SK-N-SH (cell line): ENCODE measurements at regions not wholly inside any gene's neighbourhood (a gene's known extent, or its start where the extent isn't known, plus 50 kb on each side); places are given as distances from the start of the nearest gene placed in this dataset.
"Not testable (repeated sequence)": the region's sequence is repeated elsewhere in the genome, so short reads cannot be mapped to it uniquely, and the experiment has no call there.

Experiments used
- CTCF ChIA-PET: fragments of 300-600, 350-600 bp; formaldehyde crosslinking; extraction: SDS; loops from one replicate; lab custom pipeline; 2021; lab: Yijun Ruan, JAX
- POLR2A ChIA-PET: fragments of 350-600 bp; sonication (Branson Sonifier 250); formaldehyde crosslinking; extraction: SDS; loops from one replicate; lab custom pipeline; 2020; ENCODE audit warnings: antibody characterized with exemption, inconsistent platforms; lab: Yijun Ruan, JAX
- DNase-seq: peaks from one replicate; pipeline ENCODE4 v3.0.0; 2012
- H2AFZ ChIP-seq: fragments of 200-600 bp; sonication (generic); 2 replicates; pipeline ENCODE4 v1.8.1; 2016; ENCODE audit warnings: antibody characterized with exemption, mild to moderate bottlenecking, low read depth
- H3F3A ChIP-seq: fragments of 200-600 bp; sonication (generic); replicated peaks from 2 replicates; pipeline ENCODE3; 2016; ENCODE audit warnings: antibody characterized with exemption, mild to moderate bottlenecking; ENCODE audit not compliant: insufficient read depth
- H3K27ac ChIP-seq, 2 experiments: fragments of 200-500 bp in 1 of 2; fragments of 200-600 bp in 1 of 2; sonication (Bioruptor generic) in 1 of 2; sonication (generic), shearing (Covaris generic) in 1 of 2; 2 replicates each; pipeline versions ENCODE4 v1.5.1 to v1.6.1; 2014 to 2016; ENCODE audit warnings: low read depth in 2 of 2, inconsistent platforms in 1 of 2, low read length in 1 of 2, mild to moderate bottlenecking in 1 of 2, mixed read lengths in 1 of 2
- H3K27me3 ChIP-seq: fragments of 200-600 bp; sonication (generic), shearing (Covaris generic); 2 replicates; pipeline ENCODE4 v1.6.1; 2016; ENCODE audit warnings: mixed run types; ENCODE audit not compliant: insufficient read depth
- H3K36me3 ChIP-seq, 2 experiments: fragments of 200-500 bp in 1 of 2; fragments of 200-600 bp in 1 of 2; sonication (Bioruptor generic) in 1 of 2; sonication (generic) in 1 of 2; replicated peaks in 1 of 2; 2 replicates each; pipeline versions ENCODE3 to v1.5.1; 2014 to 2016; ENCODE audit warnings: low read length in 1 of 2, mild to moderate bottlenecking in 1 of 2; ENCODE audit not compliant: insufficient read depth in 2 of 2, control insufficient read depth in 1 of 2
- H3K4me1 ChIP-seq, 2 experiments: fragments of 200-500 bp in 1 of 2; fragments of 200-600 bp in 1 of 2; sonication (Bioruptor generic) in 1 of 2; sonication (generic), shearing (Covaris generic) in 1 of 2; 2 replicates each; pipeline versions ENCODE4 v1.5.1 to v1.6.1; 2014 to 2016; ENCODE audit warnings: low read depth in 1 of 2, low read length in 1 of 2, mixed run types in 1 of 2; ENCODE audit not compliant: insufficient read depth in 2 of 2, control insufficient read depth in 1 of 2
- H3K4me2 ChIP-seq: fragments of 200-600 bp; sonication (generic), shearing (Covaris generic); 2 replicates; pipeline ENCODE4 v1.6.1; 2017; ENCODE audit warnings: mixed run types
- H3K4me3 ChIP-seq, 2 experiments: fragments of 200-500 bp in 1 of 2; fragments of 200-600 bp in 1 of 2; sonication (Bioruptor generic) in 1 of 2; sonication (generic), shearing (Covaris generic) in 1 of 2; 2 replicates each; pipeline versions ENCODE4 v1.5.1 to v1.8.1; 2014 to 2016; ENCODE audit warnings: low read depth in 2 of 2, inconsistent platforms in 1 of 2, low read length in 1 of 2, mild to moderate bottlenecking in 1 of 2, mixed read lengths in 1 of 2, moderate library complexity in 1 of 2
- H3K79me2 ChIP-seq: fragments of 200-600 bp; sonication (generic); 2 replicates; pipeline ENCODE4 v1.8.1; 2017; ENCODE audit warnings: mild to moderate bottlenecking; ENCODE audit not compliant: insufficient read depth
- H3K9ac ChIP-seq: fragments of 200-600 bp; sonication (generic); 2 replicates; pipeline ENCODE4 v1.6.1; 2017; ENCODE audit warnings: mixed run types
- H3K9me2 ChIP-seq: fragments of 200-600 bp; sonication (generic); 2 replicates; pipeline ENCODE4 v1.6.1; 2017; ENCODE audit warnings: mixed run types
- H3K9me3 ChIP-seq: fragments of 200-600 bp; sonication (generic); 2 replicates; pipeline ENCODE4 v1.6.1; 2017; ENCODE audit warnings: mixed run types, mild to moderate bottlenecking, moderate library complexity
- H4K20me1 ChIP-seq: fragments of 200-600 bp; sonication (generic); 2 replicates; pipeline ENCODE4 v1.6.1; 2017; ENCODE audit warnings: mild to moderate bottlenecking, mixed run types; ENCODE audit not compliant: insufficient read depth
- WGBS: methylation state at CpG from one replicate; pipeline ENCODE4 v1.1.6; 2017; ENCODE audit warnings: low lambda C conversion rate; 5-methylcytosine and 5-hydroxymethylcytosine counted together

DNA sequence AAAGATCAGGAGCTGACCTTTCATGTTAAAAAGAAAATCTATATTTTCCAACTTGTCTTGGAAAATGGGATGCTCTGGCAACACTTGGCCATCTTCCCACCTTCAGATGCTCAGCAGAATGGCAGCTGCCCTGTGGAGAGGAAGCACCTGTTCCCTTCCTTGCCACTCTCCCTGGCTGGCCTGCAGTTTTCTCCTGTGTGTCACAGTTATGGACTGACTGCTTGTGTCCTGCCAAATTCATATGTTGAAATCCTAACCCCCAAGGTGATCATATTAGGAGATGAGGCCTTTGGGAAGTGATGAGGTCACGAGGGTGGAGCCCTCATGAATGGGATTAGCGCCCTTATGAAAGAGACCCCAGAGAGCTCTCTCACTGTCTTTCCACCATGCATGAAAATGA is 97.0 kb upstream of the PLGLB2 start:
- CTCF ChIA-PET, POLR2A ChIA-PET: not testable (repeated sequence)

DNA sequence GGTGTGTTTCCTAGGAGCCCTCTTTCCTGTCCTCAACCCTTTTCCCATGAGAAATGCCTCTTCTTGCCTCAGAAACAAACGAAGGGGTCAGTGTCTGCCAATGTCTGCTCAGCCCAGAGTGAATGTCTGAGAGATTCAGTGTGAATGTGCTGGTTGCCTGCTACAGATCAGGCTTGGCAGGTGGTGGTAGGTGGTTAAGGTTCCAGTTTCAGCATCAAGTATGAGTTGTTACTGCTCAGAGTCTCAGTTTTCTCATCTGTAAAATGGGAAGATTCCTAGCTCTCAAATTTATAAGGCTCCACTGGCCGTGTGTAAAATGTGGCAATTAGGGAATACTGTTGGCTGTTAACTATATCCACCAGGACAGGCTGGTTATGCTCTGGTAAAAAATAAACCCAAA is 96.3 kb upstream of the PLGLB2 start:
- H3K27ac ChIP-seq, H3K4me3 ChIP-seq, POLR2A ChIA-PET, CTCF ChIA-PET, H3K9me2 ChIP-seq, H3F3A ChIP-seq, H3K4me1 ChIP-seq, H3K36me3 ChIP-seq, H2AFZ ChIP-seq, H3K79me2 ChIP-seq, H3K9me3 ChIP-seq, H3K9ac ChIP-seq, H3K4me2 ChIP-seq, H4K20me1 ChIP-seq, H3K27me3 ChIP-seq, DNase-seq: not testable (repeated sequence)
- 70% methylated on average over 2 of the region's 2 CpGs for WGBS

More for the DNA sequence above, 97.0 kb upstream of the PLGLB2 start:
- not testable (repeated sequence) for H3K27me3 ChIP-seq, H3K4me3 ChIP-seq, H3K36me3 ChIP-seq, H3K79me2 ChIP-seq, H3F3A ChIP-seq, H3K4me2 ChIP-seq, H3K27ac ChIP-seq, H4K20me1 ChIP-seq, H3K4me1 ChIP-seq, H3K9me2 ChIP-seq, H3K9me3 ChIP-seq, DNase-seq, H2AFZ ChIP-seq, H3K9ac ChIP-seq
- no CpG with 5 or more reads among the region's 2 CpGs for WGBS

DNA sequence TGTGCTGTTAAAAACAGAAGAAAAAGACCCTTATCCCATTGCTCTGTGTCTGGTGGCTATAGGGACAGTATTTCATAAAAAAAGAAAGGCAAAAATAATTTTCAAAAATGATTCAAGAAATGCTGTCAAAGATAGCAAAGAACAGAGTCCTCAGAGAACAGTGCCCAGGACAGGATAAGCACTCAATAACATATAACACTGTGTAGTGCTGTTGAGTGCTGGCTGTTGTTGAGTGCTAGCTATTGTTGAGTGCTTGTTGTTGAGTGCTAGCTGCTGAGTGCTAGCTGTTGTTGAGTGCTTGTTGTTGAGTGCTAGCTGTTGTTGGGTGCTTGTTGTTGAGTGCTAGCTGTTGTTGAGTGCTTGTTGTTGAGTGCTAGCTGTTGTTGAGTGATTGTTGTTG is 94.5 kb upstream of the PLGLB2 start:
- H3K27me3 ChIP-seq, H3K4me1 ChIP-seq, H3K9me3 ChIP-seq, H2AFZ ChIP-seq, H3K27ac ChIP-seq, H3K9me2 ChIP-seq, POLR2A ChIA-PET, H3K4me3 ChIP-seq, H3K79me2 ChIP-seq, H4K20me1 ChIP-seq, H3F3A ChIP-seq, H3K36me3 ChIP-seq, DNase-seq, H3K9ac ChIP-seq, H3K4me2 ChIP-seq, CTCF ChIA-PET: not testable (repeated sequence)

DNA sequence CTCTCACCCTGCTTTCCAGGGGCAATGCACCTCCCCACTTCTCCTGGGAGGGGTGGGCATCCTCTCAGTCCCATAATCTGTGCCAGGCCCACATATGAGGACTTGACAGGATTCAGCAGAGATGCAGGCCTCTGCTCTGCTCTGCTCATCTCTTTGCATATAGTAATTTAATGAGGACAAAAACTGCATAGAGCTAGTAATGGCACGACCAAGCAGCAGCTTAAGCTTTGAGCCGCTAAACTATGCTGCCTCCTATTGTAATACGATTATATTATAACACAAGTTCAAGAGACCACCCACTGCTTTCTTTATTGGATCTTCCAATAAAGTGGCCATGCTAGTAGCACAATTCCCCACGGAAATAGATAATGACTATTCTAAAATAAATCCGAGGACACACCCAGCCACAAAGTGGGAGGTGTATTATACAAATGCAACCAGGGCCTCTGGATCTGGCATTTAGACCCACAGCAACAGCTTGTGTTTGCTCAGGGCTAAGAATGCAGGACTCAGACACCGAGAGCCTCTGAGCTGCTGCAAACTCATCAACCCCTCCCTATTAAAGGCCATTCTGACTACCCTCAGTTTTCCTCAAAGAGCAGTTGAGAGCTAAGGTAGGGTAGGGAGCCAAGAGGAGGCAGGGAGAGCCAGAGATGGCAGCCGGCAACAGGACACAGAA is 93.6 kb upstream of the PLGLB2 start:
- H3K9me3 ChIP-seq, H3K36me3 ChIP-seq, H3K4me3 ChIP-seq, H3K4me1 ChIP-seq, CTCF ChIA-PET, H3K9ac ChIP-seq, H3K27me3 ChIP-seq, H3K79me2 ChIP-seq, POLR2A ChIA-PET, H3K27ac ChIP-seq, H2AFZ ChIP-seq, H3K4me2 ChIP-seq, DNase-seq, H3K9me2 ChIP-seq, H3F3A ChIP-seq, H4K20me1 ChIP-seq: not testable (repeated sequence)
- 81% methylated on average over 5 of the region's 7 CpGs for WGBS

DNA sequence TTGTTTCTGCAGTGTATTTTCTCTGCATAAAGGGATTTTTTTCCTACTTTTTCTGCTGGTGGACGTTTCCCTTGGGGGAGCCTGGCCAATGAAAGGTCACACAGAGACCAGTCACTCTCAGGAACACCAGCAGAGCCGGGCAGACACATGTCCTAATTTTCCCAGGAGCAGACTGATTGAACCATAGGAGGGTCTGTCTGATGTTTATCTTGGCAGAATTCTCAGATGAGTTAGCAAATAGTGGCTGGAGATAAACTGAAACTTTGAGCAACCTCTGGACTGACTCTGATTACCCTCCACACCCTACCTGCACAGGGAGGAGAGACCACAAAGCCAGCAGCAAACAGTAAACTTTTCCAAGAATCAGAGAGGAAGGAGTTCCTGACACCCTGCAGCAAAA is 90.0 kb upstream of the PLGLB2 start:
- WGBS, result 49% methylated on average over 2 of the region's 2 CpGs

DNA sequence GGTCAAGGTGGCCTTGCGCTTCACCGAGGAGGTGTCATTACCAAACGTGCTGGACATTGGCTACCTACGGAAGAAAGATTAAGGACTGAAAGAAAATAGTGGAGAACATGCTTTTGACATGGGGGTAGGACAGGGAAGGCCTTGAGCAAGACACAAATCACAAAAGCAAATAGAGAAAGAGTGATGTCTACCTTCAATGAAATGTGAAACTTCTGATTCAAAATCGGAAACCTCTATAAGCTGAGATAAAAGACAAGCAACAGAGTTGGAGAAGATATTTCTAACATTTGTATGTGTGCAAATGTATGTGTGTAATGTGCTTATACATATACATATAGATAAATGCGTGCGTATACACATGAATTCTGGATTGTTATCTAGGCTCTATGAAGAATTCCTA is 89.5 kb upstream of the PLGLB2 start:
- H3K9me3 ChIP-seq, H3K36me3 ChIP-seq, H3K4me2 ChIP-seq, H4K20me1 ChIP-seq, DNase-seq, H2AFZ ChIP-seq, H3K79me2 ChIP-seq, H3F3A ChIP-seq, H3K4me1 ChIP-seq, H3K4me3 ChIP-seq, CTCF ChIA-PET, H3K9me2 ChIP-seq, H3K27ac ChIP-seq, H3K27me3 ChIP-seq, H3K9ac ChIP-seq, POLR2A ChIA-PET: not testable (repeated sequence)
- no CpG with 5 or more reads among the region's 7 CpGs for WGBS

More for the DNA sequence above, 90.0 kb upstream of the PLGLB2 start:
- DNase-seq, H4K20me1 ChIP-seq, H3K9me2 ChIP-seq, H3K4me1 ChIP-seq, H3K4me2 ChIP-seq, H2AFZ ChIP-seq, H3K9me3 ChIP-seq, H3K36me3 ChIP-seq, H3K27me3 ChIP-seq, H3K9ac ChIP-seq, POLR2A ChIA-PET, CTCF ChIA-PET, H3K79me2 ChIP-seq, H3F3A ChIP-seq, H3K4me3 ChIP-seq: not testable (repeated sequence)
- peak overlapping the region in 1 of 2 experiments; percentile 53; a peak in 1 of 4 replicates for H3K27ac ChIP-seq
